ENCODE measurements at regions not wholly inside any gene's neighbourhood (a gene's known extent, or its start where the extent isn't known, plus 50 kb on each side); places are given as distances from the start of the nearest gene placed in this dataset.

DNA sequence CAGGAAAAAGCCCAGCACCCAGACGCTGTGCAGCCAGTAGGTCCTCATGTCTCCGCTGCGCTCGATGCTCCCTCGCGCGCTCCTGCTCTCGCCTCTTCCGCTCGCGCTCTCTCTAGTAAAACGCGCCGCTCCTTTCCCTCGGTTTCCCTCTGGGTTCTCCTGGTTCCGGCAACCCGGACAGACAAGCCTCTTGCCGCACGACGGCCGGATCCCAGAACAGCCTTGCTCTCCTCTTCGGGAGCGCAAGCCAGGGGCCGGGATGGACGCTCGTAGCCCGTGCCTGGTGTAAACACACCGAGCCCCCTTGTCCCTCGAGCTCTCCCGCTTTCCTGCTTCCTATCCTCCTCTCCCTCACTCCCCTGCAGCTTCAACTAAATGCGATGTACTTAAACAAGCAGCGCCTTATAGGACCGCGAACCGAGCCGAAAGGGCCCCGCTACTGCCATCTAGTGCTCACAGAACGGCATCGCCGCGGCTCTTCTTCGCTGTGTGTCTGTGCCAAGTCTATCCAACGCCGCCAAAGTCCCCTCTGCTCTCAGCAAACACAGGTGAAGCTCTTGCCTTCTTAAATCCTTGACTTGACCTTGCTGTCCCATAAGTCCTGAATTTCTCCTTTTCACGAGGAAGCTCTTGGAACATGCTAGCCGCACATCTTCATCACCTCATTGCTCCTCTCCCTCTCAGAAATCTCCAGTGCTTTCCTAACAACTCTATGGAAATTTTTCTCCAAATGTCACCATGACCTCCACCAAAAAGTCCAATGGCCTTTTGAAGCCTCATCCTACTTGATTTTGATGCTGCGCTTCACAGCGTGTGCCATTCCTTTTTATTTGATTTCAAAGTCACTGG is 1037.2 kb downstream of the IGSF11 start:
- peak overlapping the region; percentile 17 to 45 for H3K4me3 ChIP-seq (ENCODE audit: low read depth in 1 of 2, low read length in 2 of 2)
- no peak overlapping the region for H3K27ac ChIP-seq (ENCODE audit: low read depth in 2 of 2, low read length in 1 of 2)
- H3K27me3 ChIP-seq (ENCODE audit: control insufficient read depth in 1 of 2, insufficient read depth in 2 of 2, low read length in 2 of 2) = peaks cover 0 to 8% of the 10 kb centered on the region in 2 donors
- H3K9me3 ChIP-seq (ENCODE audit: control insufficient read depth in 2 of 2, insufficient read depth in 1 of 2, low read depth in 1 of 2, low read length in 1 of 2) = no peaks in the 10 kb centered on the region
- WGBS, 2 donors = 4 to 5% methylated on average over 48 of the region's 48 CpGs
- no peaks in the 10 kb centered on the region for H3K4me1 ChIP-seq (ENCODE audit: control insufficient read depth in 2 of 2, insufficient read depth in 2 of 2, low read length in 1 of 2)
- H3K36me3 ChIP-seq (ENCODE audit: control insufficient read depth in 2 of 2, insufficient read depth in 2 of 2, low read length in 1 of 2) = no peaks in the 10 kb centered on the region

DNA sequence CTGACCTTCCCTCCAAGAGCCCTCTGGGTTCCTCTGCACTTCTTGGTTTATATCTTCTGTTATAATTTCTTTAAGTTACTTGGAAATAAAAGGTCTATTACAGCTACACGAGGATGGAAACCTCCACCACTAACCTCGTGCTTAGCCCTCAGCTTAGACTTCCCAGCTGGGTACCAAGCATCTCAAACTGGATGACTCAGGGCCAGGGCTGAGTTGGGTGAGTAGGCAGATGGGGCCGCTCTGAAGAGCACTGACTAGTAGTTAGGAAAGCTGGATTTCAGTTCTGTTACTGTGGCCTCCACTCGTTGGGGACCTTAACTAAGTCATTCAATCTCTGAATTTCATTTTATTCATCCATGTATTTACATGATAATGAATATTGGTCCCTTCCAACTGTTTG is 1036.6 kb downstream of the IGSF11 start:
- WGBS, 2 donors = 48% methylated on average over 4 of the region's 4 CpGs
- no peaks in the 10 kb centered on the region for H3K4me1 ChIP-seq (ENCODE audit: control insufficient read depth in 2 of 2, insufficient read depth in 2 of 2, low read length in 1 of 2)
- no peaks in the 10 kb centered on the region for H3K9me3 ChIP-seq (ENCODE audit: control insufficient read depth in 2 of 2, insufficient read depth in 1 of 2, low read depth in 1 of 2, low read length in 1 of 2)
- no peaks in the 10 kb centered on the region for H3K36me3 ChIP-seq (ENCODE audit: control insufficient read depth in 2 of 2, insufficient read depth in 2 of 2, low read length in 1 of 2)
- H3K27me3 ChIP-seq (ENCODE audit: control insufficient read depth in 1 of 2, insufficient read depth in 2 of 2, low read length in 2 of 2) = peaks cover 0 to 8% of the 10 kb centered on the region in 2 donors
- no peak overlapping the region for H3K27ac ChIP-seq (ENCODE audit: low read depth in 2 of 2, low read length in 1 of 2)
- H3K4me3 ChIP-seq (ENCODE audit: low read depth in 1 of 2, low read length in 2 of 2) = no peak overlapping the region

DNA sequence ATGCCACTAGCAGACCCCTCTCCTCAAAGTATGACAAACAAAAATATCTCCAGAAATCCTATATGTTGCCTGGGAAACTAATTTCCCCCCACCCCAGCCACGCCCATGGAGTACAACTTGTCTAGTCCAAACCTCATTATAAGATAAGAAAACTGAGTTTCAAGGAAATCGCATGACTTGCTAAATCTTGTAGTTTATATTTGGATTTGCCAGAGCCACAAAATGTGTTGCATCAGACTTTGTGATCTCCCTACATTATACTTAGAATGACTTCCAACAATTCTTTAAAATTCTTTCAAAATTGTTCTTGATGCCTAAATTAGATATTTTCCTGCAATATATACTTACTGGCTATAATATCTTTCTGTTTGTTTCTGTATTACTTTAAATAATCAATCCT is 1034.4 kb downstream of the IGSF11 start:
- no peaks in the 10 kb centered on the region for H3K4me1 ChIP-seq (ENCODE audit: control insufficient read depth in 2 of 2, insufficient read depth in 2 of 2, low read length in 1 of 2)
- WGBS, 2 donors = 57 to 73% methylated on average over 2 of the region's 2 CpGs
- H3K36me3 ChIP-seq (ENCODE audit: control insufficient read depth in 2 of 2, insufficient read depth in 2 of 2, low read length in 1 of 2) = no peaks in the 10 kb centered on the region
- H3K9me3 ChIP-seq (ENCODE audit: control insufficient read depth in 2 of 2, insufficient read depth in 1 of 2, low read depth in 1 of 2, low read length in 1 of 2) = no peaks in the 10 kb centered on the region
- no peak overlapping the region for H3K4me3 ChIP-seq (ENCODE audit: low read depth in 1 of 2, low read length in 2 of 2)
- H3K27me3 ChIP-seq (ENCODE audit: control insufficient read depth in 1 of 2, insufficient read depth in 2 of 2, low read length in 2 of 2) = peaks cover 0 to 6% of the 10 kb centered on the region in 2 donors
- H3K27ac ChIP-seq (ENCODE audit: low read depth in 2 of 2, low read length in 1 of 2) = no peak overlapping the region

DNA sequence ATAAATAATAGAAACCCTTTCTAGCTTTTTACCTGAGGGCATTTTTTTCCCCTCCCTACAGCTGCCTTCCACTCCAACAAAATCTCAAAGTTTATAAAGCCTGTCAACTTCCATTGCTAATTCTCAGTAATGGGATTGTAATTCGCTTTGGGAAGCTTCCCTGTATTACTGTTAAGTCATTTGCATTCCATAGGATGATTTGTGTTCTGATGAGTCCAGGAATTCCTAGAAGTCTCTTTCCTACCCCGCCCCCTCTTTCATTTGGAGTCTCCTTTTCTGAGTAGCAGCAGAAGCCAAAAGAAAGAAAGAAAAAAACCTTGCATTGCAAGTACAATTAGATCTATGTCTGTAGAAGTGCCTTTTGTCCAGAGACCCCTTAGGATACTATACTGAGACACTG is 1033.3 kb downstream of the IGSF11 start:
- no peaks in the 10 kb centered on the region for H3K4me1 ChIP-seq (ENCODE audit: control insufficient read depth in 2 of 2, insufficient read depth in 2 of 2, low read length in 1 of 2)
- H3K4me3 ChIP-seq (ENCODE audit: low read depth in 1 of 2, low read length in 2 of 2) = no peak overlapping the region
- no peaks in the 10 kb centered on the region for H3K9me3 ChIP-seq (ENCODE audit: control insufficient read depth in 2 of 2, insufficient read depth in 1 of 2, low read depth in 1 of 2, low read length in 1 of 2)
- H3K27ac ChIP-seq (ENCODE audit: low read depth in 2 of 2, low read length in 1 of 2) = no peak overlapping the region
- WGBS, 2 donors = 22 to 24% methylated on average over 2 of the region's 2 CpGs
- no peaks in the 10 kb centered on the region for H3K36me3 ChIP-seq (ENCODE audit: control insufficient read depth in 2 of 2, insufficient read depth in 2 of 2, low read length in 1 of 2)
- H3K27me3 ChIP-seq (ENCODE audit: control insufficient read depth in 1 of 2, insufficient read depth in 2 of 2, low read length in 2 of 2) = peaks cover 0 to 6% of the 10 kb centered on the region in 2 donors

DNA sequence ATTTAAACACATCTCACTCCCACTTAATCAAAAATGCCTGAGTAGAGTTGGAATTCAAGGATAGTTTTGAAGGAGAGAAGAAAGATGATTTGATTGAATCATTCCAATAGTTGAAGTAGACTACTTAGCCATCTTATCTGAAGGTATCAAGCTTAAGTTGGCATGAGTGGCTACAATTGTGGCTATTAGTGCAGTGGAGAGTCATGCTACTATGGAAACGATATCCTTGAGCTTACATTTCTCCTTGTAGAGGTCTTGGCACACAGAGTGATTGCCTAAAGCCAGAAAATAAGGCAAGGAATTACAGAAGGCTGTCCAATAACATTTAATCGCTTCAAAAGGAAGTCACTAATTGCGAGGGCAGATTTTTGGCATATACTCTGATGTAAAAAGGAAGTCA is 1022.7 kb downstream of the IGSF11 start:
- Histone ChIP-seq H3K4me3 (ENCODE audit: low read depth in 1 of 2, low read length in 2 of 2) (no peak overlapping the region), H3K27me3 (ENCODE audit: control insufficient read depth in 1 of 2, insufficient read depth in 2 of 2, low read length in 2 of 2) (no peaks in the 10 kb centered on the region), H3K4me1 (ENCODE audit: control insufficient read depth in 2 of 2, insufficient read depth in 2 of 2, low read length in 1 of 2) (no peaks in the 10 kb centered on the region), H3K27ac (ENCODE audit: low read depth in 2 of 2, low read length in 1 of 2) (no peak overlapping the region), H3K36me3 (ENCODE audit: control insufficient read depth in 2 of 2, insufficient read depth in 2 of 2, low read length in 1 of 2) (no peaks in the 10 kb centered on the region), H3K9me3 (ENCODE audit: control insufficient read depth in 2 of 2, insufficient read depth in 1 of 2, low read depth in 1 of 2, low read length in 1 of 2) (no peaks in the 10 kb centered on the region)
- WGBS, 2 donors = 38 to 57% methylated on average over 3 of the region's 3 CpGs

DNA sequence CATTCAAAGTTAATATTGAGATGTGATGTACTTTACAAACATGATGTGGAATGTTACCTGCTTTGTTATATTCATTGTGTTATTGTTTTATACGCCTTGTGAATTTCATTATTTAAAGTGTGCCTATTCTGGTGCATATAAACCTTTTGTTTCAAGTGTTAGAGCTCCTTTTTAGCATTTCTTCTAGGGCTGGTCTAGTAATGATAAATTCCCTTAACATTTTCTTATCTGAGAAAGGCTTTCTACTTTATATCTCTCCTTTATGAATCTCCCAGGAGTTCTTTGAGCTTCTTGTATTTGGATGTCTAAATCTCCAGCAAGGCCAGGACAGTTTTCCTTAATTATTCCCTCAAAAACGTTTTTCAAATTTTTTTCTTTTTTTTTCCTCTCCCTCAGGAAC is 1005.6 kb downstream of the IGSF11 start:
- H3K9me3 ChIP-seq (ENCODE audit: control insufficient read depth in 2 of 2, insufficient read depth in 1 of 2, low read depth in 1 of 2, low read length in 1 of 2) = no peaks in the 10 kb centered on the region

DNA sequence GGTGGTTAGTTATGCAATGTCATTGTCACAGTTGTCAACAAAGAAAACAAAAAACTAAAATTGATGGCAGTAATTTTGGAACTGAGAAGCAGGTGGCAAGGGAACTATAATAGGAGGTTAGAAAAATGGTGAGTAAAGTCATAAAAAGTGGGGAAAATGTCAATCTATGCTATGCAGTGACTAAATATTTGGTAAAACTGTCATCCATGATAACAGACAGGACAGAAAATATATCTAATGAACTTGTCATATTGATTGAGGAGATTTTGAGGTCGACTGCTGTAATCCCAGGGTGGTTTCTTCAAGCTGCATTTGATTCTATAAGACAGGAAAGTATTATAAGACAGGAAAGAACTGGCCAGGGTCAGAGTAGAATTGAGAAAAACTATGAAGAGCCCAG is 998.4 kb downstream of the IGSF11 start:
- Histone ChIP-seq H3K27ac (ENCODE audit: low read depth in 2 of 2, low read length in 1 of 2) (no peak overlapping the region), H3K27me3 (ENCODE audit: control insufficient read depth in 1 of 2, insufficient read depth in 2 of 2, low read length in 2 of 2) (no peaks in the 10 kb centered on the region), H3K9me3 (ENCODE audit: control insufficient read depth in 2 of 2, insufficient read depth in 1 of 2, low read depth in 1 of 2, low read length in 1 of 2) (peaks cover 0 to 7% of the 10 kb centered on the region in 2 donors), H3K4me1 (ENCODE audit: control insufficient read depth in 2 of 2, insufficient read depth in 2 of 2, low read length in 1 of 2) (no peaks in the 10 kb centered on the region), H3K36me3 (ENCODE audit: control insufficient read depth in 2 of 2, insufficient read depth in 2 of 2, low read length in 1 of 2) (no peaks in the 10 kb centered on the region), H3K4me3 (ENCODE audit: low read depth in 1 of 2, low read length in 2 of 2) (no peak overlapping the region)
- WGBS, 2 donors = 34 to 41% methylated on average over 1 of the region's 1 CpG

More for the DNA sequence above, 1005.6 kb downstream of the IGSF11 start:
- H3K4me1 ChIP-seq (ENCODE audit: control insufficient read depth in 2 of 2, insufficient read depth in 2 of 2, low read length in 1 of 2) = no peaks in the 10 kb centered on the region
- no peaks in the 10 kb centered on the region for H3K27me3 ChIP-seq (ENCODE audit: control insufficient read depth in 1 of 2, insufficient read depth in 2 of 2, low read length in 2 of 2)
- H3K27ac ChIP-seq (ENCODE audit: low read depth in 2 of 2, low read length in 1 of 2) = no peak overlapping the region
- 53 to 56% methylated on average over 2 of the region's 2 CpGs for WGBS, 2 donors
- no peaks in the 10 kb centered on the region for H3K36me3 ChIP-seq (ENCODE audit: control insufficient read depth in 2 of 2, insufficient read depth in 2 of 2, low read length in 1 of 2)
- H3K4me3 ChIP-seq (ENCODE audit: low read depth in 1 of 2, low read length in 2 of 2) = no peak overlapping the region

DNA sequence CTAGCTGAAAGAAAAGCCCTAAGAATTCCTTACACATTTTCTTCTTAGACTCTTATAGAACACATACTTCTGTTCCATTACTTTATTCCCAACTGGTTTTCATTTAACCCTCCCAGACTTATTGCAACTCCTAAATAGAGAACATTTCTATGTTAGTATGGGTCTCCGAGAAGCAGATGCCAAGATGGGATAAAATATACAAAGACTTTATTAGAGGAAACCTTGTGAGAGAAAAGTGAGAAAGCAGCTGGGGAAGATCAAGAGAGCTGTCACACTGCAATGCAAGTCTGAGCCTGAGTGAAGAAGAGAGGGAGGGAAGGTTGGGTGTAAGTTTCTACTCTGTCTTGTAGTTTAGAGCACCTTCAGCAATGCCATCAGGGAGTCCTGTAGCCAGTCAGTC is 979.3 kb downstream of the IGSF11 start:
- no peak overlapping the region for H3K27ac ChIP-seq (ENCODE audit: low read depth in 2 of 2, low read length in 1 of 2)
- H3K27me3 ChIP-seq (ENCODE audit: control insufficient read depth in 1 of 2, insufficient read depth in 2 of 2, low read length in 2 of 2) = no peaks in the 10 kb centered on the region
- no peaks in the 10 kb centered on the region for H3K36me3 ChIP-seq (ENCODE audit: control insufficient read depth in 2 of 2, insufficient read depth in 2 of 2, low read length in 1 of 2)
- H3K9me3 ChIP-seq (ENCODE audit: control insufficient read depth in 2 of 2, insufficient read depth in 1 of 2, low read depth in 1 of 2, low read length in 1 of 2) = peaks cover 0 to 1% of the 10 kb centered on the region in 2 donors
- 0% methylated on average over 1 of the region's 1 CpG for WGBS, 2 donors
- no peak overlapping the region for H3K4me3 ChIP-seq (ENCODE audit: low read depth in 1 of 2, low read length in 2 of 2)
- H3K4me1 ChIP-seq (ENCODE audit: control insufficient read depth in 2 of 2, insufficient read depth in 2 of 2, low read length in 1 of 2) = no peaks in the 10 kb centered on the region

DNA sequence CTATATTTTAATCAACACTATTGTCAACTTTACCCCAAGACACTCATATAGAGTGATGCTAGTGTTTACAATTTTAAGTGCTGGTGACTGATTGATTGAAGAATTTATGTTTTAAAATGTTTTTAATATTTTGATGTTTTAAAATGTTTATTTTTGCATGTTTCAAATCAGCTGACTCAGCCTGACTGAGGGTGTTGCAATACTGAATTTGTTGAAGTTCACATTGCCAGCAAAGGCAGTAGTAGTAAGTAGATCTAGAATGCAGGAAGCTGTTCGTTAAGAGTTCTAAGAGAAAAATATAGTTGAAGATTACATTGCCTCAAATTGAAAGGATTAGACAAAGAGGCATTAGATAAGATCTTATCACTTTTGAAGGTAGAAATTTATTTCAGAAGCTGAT is 977.6 kb downstream of the IGSF11 start:
- H3K27me3 ChIP-seq (ENCODE audit: control insufficient read depth in 1 of 2, insufficient read depth in 2 of 2, low read length in 2 of 2) = no peaks in the 10 kb centered on the region
- peaks cover 0 to 1% of the 10 kb centered on the region in 2 donors for H3K9me3 ChIP-seq (ENCODE audit: control insufficient read depth in 2 of 2, insufficient read depth in 1 of 2, low read depth in 1 of 2, low read length in 1 of 2)
- WGBS, 2 donors = 54 to 58% methylated on average over 1 of the region's 1 CpG
- H3K36me3 ChIP-seq (ENCODE audit: control insufficient read depth in 2 of 2, insufficient read depth in 2 of 2, low read length in 1 of 2) = no peaks in the 10 kb centered on the region
- H3K27ac ChIP-seq (ENCODE audit: low read depth in 2 of 2, low read length in 1 of 2) = no peak overlapping the region
- no peaks in the 10 kb centered on the region for H3K4me1 ChIP-seq (ENCODE audit: control insufficient read depth in 2 of 2, insufficient read depth in 2 of 2, low read length in 1 of 2)
- no peak overlapping the region for H3K4me3 ChIP-seq (ENCODE audit: low read depth in 1 of 2, low read length in 2 of 2)

DNA sequence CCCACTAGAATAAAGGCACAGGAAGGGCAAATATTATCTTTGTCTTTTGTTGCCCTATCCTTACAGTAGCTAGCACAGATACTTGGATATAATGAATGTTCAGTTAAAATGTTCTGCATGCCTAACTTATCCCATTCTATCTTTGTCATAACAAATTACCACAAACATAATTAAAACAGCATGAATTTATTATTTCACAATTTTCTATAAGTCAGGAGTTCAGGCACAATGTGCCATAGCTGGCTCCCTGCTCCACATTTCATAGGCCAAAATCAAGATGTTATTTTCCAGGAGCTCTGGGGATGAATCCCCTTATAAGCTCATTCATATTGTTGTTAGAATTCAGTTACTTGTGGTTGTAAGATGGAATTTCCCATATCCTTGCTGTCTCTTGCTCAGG is 975.5 kb downstream of the IGSF11 start:
- Histone ChIP-seq H3K4me1 (ENCODE audit: control insufficient read depth in 2 of 2, insufficient read depth in 2 of 2, low read length in 1 of 2) (no peaks in the 10 kb centered on the region), H3K36me3 (ENCODE audit: control insufficient read depth in 2 of 2, insufficient read depth in 2 of 2, low read length in 1 of 2) (no peaks in the 10 kb centered on the region), H3K27me3 (ENCODE audit: control insufficient read depth in 1 of 2, insufficient read depth in 2 of 2, low read length in 2 of 2) (no peaks in the 10 kb centered on the region), H3K9me3 (ENCODE audit: control insufficient read depth in 2 of 2, insufficient read depth in 1 of 2, low read depth in 1 of 2, low read length in 1 of 2) (peaks cover 0 to 1% of the 10 kb centered on the region in 2 donors), H3K4me3 (ENCODE audit: low read depth in 1 of 2, low read length in 2 of 2) (no peak overlapping the region), H3K27ac (ENCODE audit: low read depth in 2 of 2, low read length in 1 of 2) (no peak overlapping the region)

Measured in esophagus (tissue), 2 donors.